ENCODE measurements at regions not wholly inside any gene's neighbourhood (a gene's known extent, or its start where the extent isn't known, plus 50 kb on each side); places are given as distances from the start of the nearest gene placed in this dataset.

- TF ChIP-seq CTCF (IDR thresholded peaks at IDR 0.05) (no peak), POLR2A (IDR thresholded peaks at IDR 0.05) (no peak)
Observed at GRCh38 chr6:121724576-121724975, 289.1 kb downstream of the GJA1 start.

Data from tibial nerve (tissue), 3 donors.